Skeletal muscle tissue (tissue), 3 donors: ENCODE measurements at regions not wholly inside any gene's neighbourhood (a gene's known extent, or its start where the extent isn't known, plus 50 kb on each side); places are given as distances from the start of the nearest gene placed in this dataset.

ENCODE experiments used
- H3K27ac ChIP-seq: one replicate; pipeline ENCODE4 v1.7.0; 2013; ENCODE audit warnings: mild to moderate bottlenecking, low read depth, low read length, inconsistent platforms
- H3K27me3 ChIP-seq, 3 donors: one replicate each; pipeline ENCODE4 v1.7.0; 2013; ENCODE audit warnings: low read length in 3 of 3; ENCODE audit not compliant: control insufficient read depth in 3 of 3, insufficient read depth in 3 of 3
- H3K36me3 ChIP-seq, 3 donors: one replicate each; pipeline ENCODE4 v1.7.0; 2013; ENCODE audit warnings: low read length in 3 of 3; ENCODE audit not compliant: control insufficient read depth in 3 of 3, insufficient read depth in 3 of 3
- H3K4me1 ChIP-seq, 3 donors: one replicate each; pipeline ENCODE4 v1.7.0; 2013; ENCODE audit warnings: low read length in 3 of 3, mild to moderate bottlenecking in 3 of 3; ENCODE audit not compliant: control insufficient read depth in 3 of 3, insufficient read depth in 3 of 3
- H3K4me3 ChIP-seq, 3 donors: one replicate each; pipeline ENCODE4 v1.7.0; 2013; ENCODE audit warnings: low read length in 3 of 3
- H3K9ac ChIP-seq, 3 donors: one replicate each; pipeline ENCODE4 v1.7.0; 2013; ENCODE audit warnings: low read length in 3 of 3, mild to moderate bottlenecking in 3 of 3, moderate library complexity in 2 of 3, low read depth in 1 of 3
- H3K9me3 ChIP-seq, 3 donors: one replicate each; pipeline ENCODE4 v1.7.0; 2013; ENCODE audit warnings: low read length in 3 of 3; ENCODE audit not compliant: control insufficient read depth in 3 of 3
- donor health status: Osteomylitis.

GRCh38 chr14:78070344-78070743, 99.8 kb upstream of the NRXN3 start:
- no peaks in the 10 kb centered on the region for H3K27me3 ChIP-seq
- H3K9me3 ChIP-seq, result no peaks in the 10 kb centered on the region
- no peak overlapping the region for H3K4me3 ChIP-seq
- no peaks in the 10 kb centered on the region for H3K36me3 ChIP-seq
- peaks cover 0 to 2% (median 0%) of the 10 kb centered on the region in 3 donors for H3K4me1 ChIP-seq
- no peak overlapping the region for H3K9ac ChIP-seq
- H3K27ac ChIP-seq, result no peak overlapping the region

- no peak overlapping the region for H3K27ac ChIP-seq
- H3K4me1 ChIP-seq, result peaks cover 0 to 2% (median 0%) of the 10 kb centered on the region in 3 donors
- H3K36me3 ChIP-seq, result no peaks in the 10 kb centered on the region
- H3K27me3 ChIP-seq, result no peaks in the 10 kb centered on the region
- H3K4me3 ChIP-seq, result no peak overlapping the region
- no peaks in the 10 kb centered on the region for H3K9me3 ChIP-seq
- H3K9ac ChIP-seq, result no peak overlapping the region
Measured at GRCh38 chr14:78071016-78071549, 99.1 kb upstream of the NRXN3 start.

GRCh38 chr14:78073028-78073427, 97.1 kb upstream of the NRXN3 start:
- Histone ChIP-seq H3K9me3 (no peaks in the 10 kb centered on the region), H3K4me3 (no peak overlapping the region), H3K9ac (no peak overlapping the region), H3K36me3 (no peaks in the 10 kb centered on the region), H3K4me1 (peaks cover 0 to 2% (median 0%) of the 10 kb centered on the region in 3 donors), H3K27ac (no peak overlapping the region), H3K27me3 (no peaks in the 10 kb centered on the region)

GRCh38 chr14:78074561-78074960, 95.6 kb upstream of the NRXN3 start:
- H3K9me3 ChIP-seq, result no peaks in the 10 kb centered on the region
- no peak overlapping the region for H3K9ac ChIP-seq
- H3K4me3 ChIP-seq, result no peak overlapping the region
- no peak overlapping the region for H3K27ac ChIP-seq
- H3K27me3 ChIP-seq, result no peaks in the 10 kb centered on the region
- no peaks in the 10 kb centered on the region for H3K36me3 ChIP-seq
- peaks cover 0 to 2% (median 0%) of the 10 kb centered on the region in 3 donors for H3K4me1 ChIP-seq

GRCh38 chr14:78075033-78075432, 95.1 kb upstream of the NRXN3 start:
- no peak overlapping the region for H3K4me3 ChIP-seq
- H3K27me3 ChIP-seq, result no peaks in the 10 kb centered on the region
- H3K4me1 ChIP-seq, result peaks cover 0 to 2% (median 0%) of the 10 kb centered on the region in 3 donors
- no peaks in the 10 kb centered on the region for H3K36me3 ChIP-seq
- H3K27ac ChIP-seq, result no peak overlapping the region
- H3K9me3 ChIP-seq, result no peaks in the 10 kb centered on the region
- no peak overlapping the region for H3K9ac ChIP-seq

GRCh38 chr14:78075555-78076277, 94.5 kb upstream of the NRXN3 start:
- peaks cover 0 to 2% (median 0%) of the 10 kb centered on the region in 3 donors for H3K4me1 ChIP-seq
- no peak overlapping the region for H3K9ac ChIP-seq
- no peak overlapping the region for H3K27ac ChIP-seq
- no peak overlapping the region for H3K4me3 ChIP-seq
- H3K9me3 ChIP-seq, result no peaks in the 10 kb centered on the region
- no peaks in the 10 kb centered on the region for H3K36me3 ChIP-seq
- H3K27me3 ChIP-seq, result no peaks in the 10 kb centered on the region

- no peak overlapping the region for H3K27ac ChIP-seq
- no peaks in the 10 kb centered on the region for H3K4me1 ChIP-seq
- no peak overlapping the region for H3K4me3 ChIP-seq
- H3K9me3 ChIP-seq, result no peaks in the 10 kb centered on the region
- peaks cover 0 to 2% (median 0%) of the 10 kb centered on the region in 3 donors for H3K27me3 ChIP-seq
- H3K36me3 ChIP-seq, result no peaks in the 10 kb centered on the region
- no peak overlapping the region for H3K9ac ChIP-seq
Measured at GRCh38 chr14:78081245-78081644, 88.9 kb upstream of the NRXN3 start.

- Histone ChIP-seq H3K27ac (no peak overlapping the region), H3K27me3 (peaks cover 0 to 2% (median 0%) of the 10 kb centered on the region in 3 donors), H3K9me3 (no peaks in the 10 kb centered on the region)
Measured at GRCh38 chr14:78083837-78084236, 86.3 kb upstream of the NRXN3 start.

GRCh38 chr14:78086342-78086741, 83.8 kb upstream of the NRXN3 start:
- no peaks in the 10 kb centered on the region for H3K9me3 ChIP-seq
- H3K27me3 ChIP-seq, result peaks cover 0 to 4% (median 0%) of the 10 kb centered on the region in 3 donors
- H3K27ac ChIP-seq, result no peak overlapping the region
- no peak overlapping the region for H3K9ac ChIP-seq
- H3K4me3 ChIP-seq, result no peak overlapping the region
- peaks cover 0 to 4% (median 3%) of the 10 kb centered on the region in 3 donors for H3K4me1 ChIP-seq
- no peaks in the 10 kb centered on the region for H3K36me3 ChIP-seq

More at GRCh38 chr14:78083837-78084236, 86.3 kb upstream of the NRXN3 start:
- no peak overlapping the region for H3K4me3 ChIP-seq
- H3K4me1 ChIP-seq, result peaks cover 0 to 3% (median 0%) of the 10 kb centered on the region in 3 donors
- no peaks in the 10 kb centered on the region for H3K36me3 ChIP-seq
- H3K9ac ChIP-seq, result no peak overlapping the region

GRCh38 chr14:78088916-78089315, 81.3 kb upstream of the NRXN3 start:
- Histone ChIP-seq H3K4me3 (no peak overlapping the region), H3K9ac (no peak overlapping the region), H3K9me3 (no peaks in the 10 kb centered on the region), H3K27ac (no peak overlapping the region), H3K36me3 (no peaks in the 10 kb centered on the region), H3K27me3 (peaks cover 0 to 4% (median 0%) of the 10 kb centered on the region in 3 donors), H3K4me1 (peaks cover 0 to 4% (median 3%) of the 10 kb centered on the region in 3 donors)
